ENCODE measurements at regions not wholly inside any gene's neighbourhood (a gene's known extent, or its start where the extent isn't known, plus 50 kb on each side); places are given as distances from the start of the nearest gene placed in this dataset.

- Mint-ChIP-seq H3K4me1 (peaks cover 2% of the 10 kb centered on the region; the same call in 2 of the 3 replicates), H3K27me3 (ENCODE audit: insufficient read depth, low read depth, poor library complexity) (no peaks in the 10 kb centered on the region), H3K27ac (no peak overlapping the region), H3K9me3 (no peaks in the 10 kb centered on the region), H3K36me3 (ENCODE audit: low read depth) (no peaks in the 10 kb centered on the region), H3K4me3 (no peak overlapping the region)
- no peaks in the 10 kb centered on the region for H3K4me1 ChIP-seq (ENCODE audit: insufficient read depth)
- no peak for DNase-seq (ENCODE audit: low spot score)
- no peak overlapping the region for H2AFZ ChIP-seq
- no peak for TF ChIP-seq ZNF331 (CRISPR knock-in tag; IDR thresholded peaks at IDR 0.05; ENCODE audit: low read depth)
- TF ChIP-seq CREB1 (CRISPR knock-in tag; IDR thresholded peaks at IDR 0.05; ENCODE audit: low read depth), result no peak
- TF ChIP-seq EZH2phosphoT487 (IDR thresholded peaks at IDR 0.05; ENCODE audit: unreplicated experiment), result no peak
- TF ChIP-seq ETS1 (IDR thresholded peaks at IDR 0.05), result no peak
- TF ChIP-seq ZNF462 (CRISPR knock-in tag; IDR thresholded peaks at IDR 0.05), result no peak
- TF ChIP-seq NANOG (IDR thresholded peaks at IDR 0.05; ENCODE audit: borderline replicate concordance), result no peak
- TF ChIP-seq REST (IDR thresholded peaks at IDR 0.05; ENCODE audit: unreplicated experiment), result no peak
- no peak for TF ChIP-seq EZH2 (IDR thresholded peaks at IDR 0.05; ENCODE audit: low read depth, unreplicated experiment)
- H3F3A ChIP-seq (replicated peaks; ENCODE audit: low read depth), result no peaks in the 10 kb centered on the region
- no peaks in the 10 kb centered on the region for H3K9me2 ChIP-seq (ENCODE audit: insufficient read depth)
- H3K36me3 ChIP-seq (ENCODE audit: insufficient read depth), result no peaks in the 10 kb centered on the region
- no peak for ATAC-seq
- no peak overlapping the region for H3K4me2 ChIP-seq
- no peaks in the 10 kb centered on the region for H3K79me2 ChIP-seq (replicated peaks; ENCODE audit: insufficient read depth)
- H4K20me1 ChIP-seq (replicated peaks; ENCODE audit: insufficient read depth), result no peaks in the 10 kb centered on the region
- no peak overlapping the region for H3K27ac ChIP-seq (ENCODE audit: low read depth)
- no peaks in the 10 kb centered on the region for H3K27me3 ChIP-seq (ENCODE audit: insufficient read depth)
- H3K4me3 ChIP-seq, result no peak overlapping the region
Measured at GRCh38 chr2:211045025-211045424, 488.6 kb downstream of the CPS1 start.

Measured in GM23338 (cell line).